ENCODE measurements at regions not wholly inside any gene's neighbourhood (a gene's known extent, or its start where the extent isn't known, plus 50 kb on each side); places are given as distances from the start of the nearest gene placed in this dataset.

DNA sequence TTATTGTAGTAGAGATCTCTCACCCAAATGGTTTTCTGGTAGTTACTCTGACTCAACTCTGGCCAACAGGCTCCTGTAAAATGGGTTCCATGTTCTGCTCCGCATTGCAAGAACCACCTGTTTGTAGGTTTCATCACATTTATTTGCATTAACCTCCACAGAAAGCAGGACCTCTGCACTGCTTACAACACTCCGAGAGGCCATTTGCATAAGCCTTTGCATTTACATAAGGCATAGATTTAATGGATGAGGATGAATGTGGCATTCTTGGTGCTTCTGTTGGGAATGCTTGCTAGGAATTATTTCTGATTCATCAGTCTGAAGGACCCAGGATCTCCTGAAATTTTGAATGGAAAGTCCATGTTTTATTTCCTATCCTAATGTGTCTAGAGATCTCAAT is 320.1 kb downstream of the ZNF621 start:
- Histone ChIP-seq H3K79me2 (ENCODE audit: insufficient read depth) (no peaks in the 10 kb centered on the region), H3K4me1 (ENCODE audit: insufficient read depth) (no peaks in the 10 kb centered on the region), H3K9ac (no peak overlapping the region), H3K4me2 (ENCODE audit: unreplicated experiment) (no peak overlapping the region), H3K9me3 (ENCODE audit: low read depth) (no peaks in the 10 kb centered on the region), H3K27ac (no peak overlapping the region), H3F3A (ENCODE audit: insufficient read depth) (no peaks in the 10 kb centered on the region), H3K9me2 (ENCODE audit: insufficient read depth) (no peaks in the 10 kb centered on the region), H2AFZ (no peak overlapping the region), H4K20me1 (ENCODE audit: insufficient read depth) (no peaks in the 10 kb centered on the region), H3K27me3 (replicated peaks; ENCODE audit: insufficient read depth) (no peaks in the 10 kb centered on the region), H3K36me3 (ENCODE audit: low read depth) (no peaks in the 10 kb centered on the region), H3K4me3 (no peak overlapping the region)
- DNase-seq, result no peak
- in situ Hi-C loops (cut with MboI), result no loop called here
- TF ChIP-seq EZH2 (IDR thresholded peaks at IDR 0.05; ENCODE audit: insufficient read depth, poor library complexity, severe bottlenecking), result no peak
- TF ChIP-seq EZH2phosphoT487 (IDR thresholded peaks at IDR 0.05; ENCODE audit: insufficient read depth, low read depth), result no peak
- 72 to 74% methylated on average over 2 of the region's 2 CpGs for WGBS, 2 experiments (ENCODE audit: low coverage in 1 of 2, low lambda C conversion rate in 2 of 2, missing lambda C conversion rate in 2 of 2)

DNA sequence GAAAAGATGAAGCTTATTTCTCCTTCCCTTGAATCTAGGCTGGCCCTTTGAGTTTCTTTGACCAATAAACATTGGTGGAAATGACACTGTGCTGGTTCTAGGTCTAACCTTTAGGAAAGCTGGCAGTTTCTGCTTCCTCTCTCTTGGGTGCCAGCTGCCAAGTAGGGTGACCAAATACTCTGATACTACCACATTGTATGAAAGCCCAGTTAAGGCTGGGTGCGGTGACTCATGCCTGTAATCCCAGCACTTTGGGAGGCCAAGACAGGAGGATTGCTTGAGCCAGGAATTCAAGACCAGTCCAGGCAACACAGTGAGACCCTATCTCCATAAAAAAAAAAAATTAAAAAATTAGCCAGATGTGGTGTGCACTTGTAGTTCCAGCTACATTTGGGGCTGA is 320.7 kb downstream of the ZNF621 start:
- Histone ChIP-seq H3F3A (ENCODE audit: insufficient read depth) (no peaks in the 10 kb centered on the region), H3K4me2 (ENCODE audit: unreplicated experiment) (no peak overlapping the region)

DNA sequence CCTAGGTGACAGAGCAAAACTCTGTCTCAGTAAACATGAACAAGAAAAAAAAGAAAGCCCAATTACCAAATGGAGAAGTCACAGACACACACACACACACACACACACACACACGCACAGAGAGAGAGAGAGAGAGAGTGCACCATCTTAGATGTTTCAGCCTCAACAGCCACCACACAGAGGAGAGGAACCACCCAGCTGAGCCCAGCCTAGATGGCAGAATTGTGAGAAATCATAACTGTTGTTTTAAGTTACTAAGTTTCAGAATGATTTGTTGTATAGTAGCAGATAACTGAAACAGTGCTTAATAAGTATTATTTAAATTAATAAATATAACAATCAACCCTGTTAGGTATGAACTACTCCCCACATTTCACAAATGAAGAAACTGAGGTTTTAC is 321.2 kb downstream of the ZNF621 start:
- Histone ChIP-seq H4K20me1 (ENCODE audit: insufficient read depth) (no peaks in the 10 kb centered on the region), H3K4me1 (ENCODE audit: insufficient read depth) (no peaks in the 10 kb centered on the region), H3K9me3 (ENCODE audit: low read depth) (no peaks in the 10 kb centered on the region), H3K36me3 (ENCODE audit: low read depth) (no peaks in the 10 kb centered on the region), H3K4me2 (ENCODE audit: unreplicated experiment) (no peak overlapping the region), H3K9me2 (ENCODE audit: insufficient read depth) (no peaks in the 10 kb centered on the region), H3F3A (ENCODE audit: insufficient read depth) (no peaks in the 10 kb centered on the region), H3K4me3 (no peak overlapping the region), H3K27me3 (replicated peaks; ENCODE audit: insufficient read depth) (no peaks in the 10 kb centered on the region), H3K27ac (no peak overlapping the region), H2AFZ (no peak overlapping the region), H3K79me2 (ENCODE audit: insufficient read depth) (no peaks in the 10 kb centered on the region), H3K9ac (no peak overlapping the region)
- no peak for TF ChIP-seq EZH2phosphoT487 (IDR thresholded peaks at IDR 0.05; ENCODE audit: insufficient read depth, low read depth)
- TF ChIP-seq EZH2 (IDR thresholded peaks at IDR 0.05; ENCODE audit: insufficient read depth, poor library complexity, severe bottlenecking), result no peak
- 20% methylated on average over 1 of the region's 1 CpG; no CpG with 5 or more reads in 1 of the 2 experiments for WGBS, 2 experiments (ENCODE audit: low coverage in 1 of 2, low lambda C conversion rate in 2 of 2, missing lambda C conversion rate in 2 of 2)
- in situ Hi-C loops (cut with MboI), result no loop called here
- no peak for DNase-seq

More for the DNA sequence above, 320.7 kb downstream of the ZNF621 start:
- Histone ChIP-seq H2AFZ (no peak overlapping the region), H3K9me3 (ENCODE audit: low read depth) (no peaks in the 10 kb centered on the region), H4K20me1 (ENCODE audit: insufficient read depth) (no peaks in the 10 kb centered on the region), H3K9ac (no peak overlapping the region), H3K79me2 (ENCODE audit: insufficient read depth) (no peaks in the 10 kb centered on the region), H3K4me1 (ENCODE audit: insufficient read depth) (no peaks in the 10 kb centered on the region), H3K36me3 (ENCODE audit: low read depth) (no peaks in the 10 kb centered on the region), H3K27ac (no peak overlapping the region), H3K9me2 (ENCODE audit: insufficient read depth) (no peaks in the 10 kb centered on the region), H3K4me3 (no peak overlapping the region), H3K27me3 (replicated peaks; ENCODE audit: insufficient read depth) (no peaks in the 10 kb centered on the region)
- TF ChIP-seq EZH2 (IDR thresholded peaks at IDR 0.05; ENCODE audit: insufficient read depth, poor library complexity, severe bottlenecking), result no peak
- TF ChIP-seq EZH2phosphoT487 (IDR thresholded peaks at IDR 0.05; ENCODE audit: insufficient read depth, low read depth), result no peak
- WGBS, 2 experiments (ENCODE audit: low coverage in 1 of 2, low lambda C conversion rate in 2 of 2, missing lambda C conversion rate in 2 of 2), result 60 to 83% methylated on average over 1 of the region's 1 CpG
- no peak for DNase-seq
- in situ Hi-C loops (cut with MboI), result no loop called here

DNA sequence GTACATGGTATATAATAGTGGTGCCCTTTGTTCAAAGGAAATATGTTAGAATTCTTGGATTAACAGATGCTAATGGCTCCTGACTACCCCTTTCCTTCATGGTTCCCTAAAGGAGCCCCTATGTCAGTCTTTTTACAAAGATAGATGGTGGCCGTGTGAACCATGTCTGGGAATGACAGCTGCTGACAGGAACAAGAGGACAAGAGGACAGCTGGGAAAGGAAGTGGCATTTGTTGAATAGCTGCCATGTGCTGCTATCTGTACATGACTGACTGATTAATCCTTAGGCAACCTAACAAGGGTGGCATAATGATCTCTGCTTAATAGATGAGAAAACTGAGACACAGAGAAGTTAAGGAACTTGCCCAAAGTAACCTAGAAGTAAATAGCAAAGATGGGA is 321.7 kb downstream of the ZNF621 start:
- H3K36me3 ChIP-seq (ENCODE audit: low read depth), result no peaks in the 10 kb centered on the region
- in situ Hi-C loops (cut with MboI), result no loop called here
- no peaks in the 10 kb centered on the region for H3K9me3 ChIP-seq (ENCODE audit: low read depth)
- H3K9me2 ChIP-seq (ENCODE audit: insufficient read depth), result no peaks in the 10 kb centered on the region
- H3K4me2 ChIP-seq (ENCODE audit: unreplicated experiment), result no peak overlapping the region
- H3K27me3 ChIP-seq (replicated peaks; ENCODE audit: insufficient read depth), result no peaks in the 10 kb centered on the region
- no peak for DNase-seq
- 68 to 82% methylated on average over 1 of the region's 1 CpG for WGBS, 2 experiments (ENCODE audit: low coverage in 1 of 2, low lambda C conversion rate in 2 of 2, missing lambda C conversion rate in 2 of 2)
- H3K9ac ChIP-seq, result no peak overlapping the region
- H4K20me1 ChIP-seq (ENCODE audit: insufficient read depth), result no peaks in the 10 kb centered on the region
- no peak overlapping the region for H3K27ac ChIP-seq
- H2AFZ ChIP-seq, result no peak overlapping the region
- no peaks in the 10 kb centered on the region for H3K4me1 ChIP-seq (ENCODE audit: insufficient read depth)
- no peaks in the 10 kb centered on the region for H3F3A ChIP-seq (ENCODE audit: insufficient read depth)
- H3K4me3 ChIP-seq, result no peak overlapping the region
- no peak for TF ChIP-seq EZH2phosphoT487 (IDR thresholded peaks at IDR 0.05; ENCODE audit: insufficient read depth, low read depth)
- TF ChIP-seq EZH2 (IDR thresholded peaks at IDR 0.05; ENCODE audit: insufficient read depth, poor library complexity, severe bottlenecking), result no peak
- no peaks in the 10 kb centered on the region for H3K79me2 ChIP-seq (ENCODE audit: insufficient read depth)

DNA sequence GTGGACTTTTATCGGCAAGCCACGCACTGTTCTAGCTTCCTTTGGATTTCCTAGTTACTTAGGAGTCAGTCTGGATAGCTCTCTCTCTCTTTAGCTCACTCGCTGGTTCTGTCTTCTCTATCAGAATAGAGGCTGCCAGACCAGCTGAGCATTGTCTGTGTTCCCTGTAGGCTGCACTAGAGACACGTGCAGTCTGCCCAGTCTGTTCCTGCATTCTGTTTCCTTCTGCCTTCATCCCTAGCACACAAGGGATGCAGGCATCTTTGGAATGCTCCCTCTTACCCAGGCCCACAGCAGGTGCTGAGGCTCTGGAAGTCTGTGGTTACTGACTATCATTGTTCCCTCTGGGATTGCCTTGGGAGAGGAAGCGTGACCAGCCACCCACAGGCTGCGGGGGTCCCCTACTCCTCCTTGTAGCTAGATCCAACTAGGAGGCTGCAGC is 322.8 kb downstream of the ZNF621 start:
- H3K9me2 ChIP-seq (ENCODE audit: insufficient read depth), result no peaks in the 10 kb centered on the region
- no peaks in the 10 kb centered on the region for H3K79me2 ChIP-seq (ENCODE audit: insufficient read depth)
- in situ Hi-C loops (cut with MboI), result no loop called here
- H3K36me3 ChIP-seq (ENCODE audit: low read depth), result no peaks in the 10 kb centered on the region
- H3K9ac ChIP-seq, result no peak overlapping the region
- 43 to 45% methylated on average over 6 of the region's 6 CpGs for WGBS, 2 experiments (ENCODE audit: low coverage in 1 of 2, low lambda C conversion rate in 2 of 2, missing lambda C conversion rate in 2 of 2)
- no peak for DNase-seq
- H2AFZ ChIP-seq, result no peak overlapping the region
- H3K27ac ChIP-seq, result no peak overlapping the region
- H3K4me1 ChIP-seq (ENCODE audit: insufficient read depth), result no peaks in the 10 kb centered on the region
- no peak overlapping the region for H3K4me3 ChIP-seq
- no peak for TF ChIP-seq EZH2 (IDR thresholded peaks at IDR 0.05; ENCODE audit: insufficient read depth, poor library complexity, severe bottlenecking)
- H4K20me1 ChIP-seq (ENCODE audit: insufficient read depth), result no peaks in the 10 kb centered on the region
- no peaks in the 10 kb centered on the region for H3K9me3 ChIP-seq (ENCODE audit: low read depth)
- H3F3A ChIP-seq (ENCODE audit: insufficient read depth), result no peaks in the 10 kb centered on the region
- no peak overlapping the region for H3K4me2 ChIP-seq (ENCODE audit: unreplicated experiment)
- H3K27me3 ChIP-seq (replicated peaks; ENCODE audit: insufficient read depth), result no peaks in the 10 kb centered on the region
